HEK293 (cell line): ENCODE measurements at regions not wholly inside any gene's neighbourhood (a gene's known extent, or its start where the extent isn't known, plus 50 kb on each side); places are given as distances from the start of the nearest gene placed in this dataset.

Experiments used
- KLF9 ChIP-seq: fragments of 450-650 bp; formaldehyde crosslinking; IDR thresholded peaks from 2 replicates; pipeline ENCODE4 v1.5.1; 2016; ENCODE audit warnings: missing biosample characterization, missing genetic modification characterization, low read depth
- REPIN1 ChIP-seq: fragments of 450-650 bp; formaldehyde crosslinking; IDR thresholded peaks from 2 replicates; pipeline ENCODE4 v1.5.1; 2017; ENCODE audit warnings: missing biosample characterization, missing genetic modification characterization, low read depth
- ZBTB7A ChIP-seq: fragments of 450-650 bp; formaldehyde crosslinking; IDR thresholded peaks from 2 replicates; pipeline ENCODE4 v1.5.1; 2016; ENCODE audit warnings: low read depth, missing biosample characterization, missing genetic modification characterization
- ZNF121 ChIP-seq: fragments of 450-650 bp; formaldehyde crosslinking; IDR thresholded peaks from 2 replicates; pipeline ENCODE4 v1.5.1; 2016; ENCODE audit warnings: missing biosample characterization, missing genetic modification characterization
- ZNF132 ChIP-seq: fragments of 450-650 bp; formaldehyde crosslinking; IDR thresholded peaks from 2 replicates; pipeline ENCODE4 v1.5.1; 2017; ENCODE audit warnings: missing biosample characterization, missing genetic modification characterization, borderline replicate concordance
- ZNF48 ChIP-seq: fragments of 450-650 bp; formaldehyde crosslinking; IDR thresholded peaks from 2 replicates; pipeline ENCODE4 v1.5.1; 2016; ENCODE audit warnings: missing biosample characterization, missing genetic modification characterization
- ZNF530 ChIP-seq: fragments of 450-650 bp; formaldehyde crosslinking; IDR thresholded peaks from 2 replicates; pipeline ENCODE4 v1.5.1; 2016; ENCODE audit warnings: low read depth, missing biosample characterization, missing genetic modification characterization
- TF ChIP-seq, protein P1 (sequence below): fragments of 450-650 bp; formaldehyde crosslinking; IDR thresholded peaks from 2 replicates; pipeline ENCODE4 v1.5.1; 2016; ENCODE audit warnings: missing biosample characterization, missing genetic modification characterization
- TF ChIP-seq, protein P2 (sequence below): fragments of 450-650 bp; formaldehyde crosslinking; IDR thresholded peaks from 2 replicates; pipeline ENCODE4 v1.5.1; 2016; ENCODE audit warnings: missing biosample characterization, missing genetic modification characterization, borderline replicate concordance
- TF ChIP-seq, protein P3 (sequence below): fragments of 450-650 bp; formaldehyde crosslinking; IDR thresholded peaks from 2 replicates; pipeline ENCODE4 v1.5.1; 2016; ENCODE audit warnings: missing biosample characterization, missing genetic modification characterization

DNA sequence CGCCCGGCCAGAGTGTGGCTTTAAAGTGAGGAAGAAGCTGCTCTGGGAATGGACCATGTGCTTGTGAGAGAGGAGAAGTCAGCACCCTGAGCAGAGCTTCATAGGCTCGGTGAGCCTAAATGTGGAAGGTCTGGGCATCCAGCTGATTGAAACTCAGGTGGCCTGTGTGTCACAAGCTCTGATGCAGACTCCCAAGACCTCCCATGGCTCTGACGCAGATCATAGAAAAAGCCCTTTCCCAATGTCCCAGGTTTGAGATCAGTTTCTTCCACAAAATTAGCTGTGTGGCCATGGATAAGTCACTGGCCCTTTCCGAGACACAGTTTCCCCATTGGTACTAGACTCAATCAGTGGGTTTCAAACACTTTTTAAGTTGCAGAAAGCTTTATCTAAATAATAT lies 180.0 kb upstream of the CCL2 start:
- TF ChIP-seq, protein P1, sequence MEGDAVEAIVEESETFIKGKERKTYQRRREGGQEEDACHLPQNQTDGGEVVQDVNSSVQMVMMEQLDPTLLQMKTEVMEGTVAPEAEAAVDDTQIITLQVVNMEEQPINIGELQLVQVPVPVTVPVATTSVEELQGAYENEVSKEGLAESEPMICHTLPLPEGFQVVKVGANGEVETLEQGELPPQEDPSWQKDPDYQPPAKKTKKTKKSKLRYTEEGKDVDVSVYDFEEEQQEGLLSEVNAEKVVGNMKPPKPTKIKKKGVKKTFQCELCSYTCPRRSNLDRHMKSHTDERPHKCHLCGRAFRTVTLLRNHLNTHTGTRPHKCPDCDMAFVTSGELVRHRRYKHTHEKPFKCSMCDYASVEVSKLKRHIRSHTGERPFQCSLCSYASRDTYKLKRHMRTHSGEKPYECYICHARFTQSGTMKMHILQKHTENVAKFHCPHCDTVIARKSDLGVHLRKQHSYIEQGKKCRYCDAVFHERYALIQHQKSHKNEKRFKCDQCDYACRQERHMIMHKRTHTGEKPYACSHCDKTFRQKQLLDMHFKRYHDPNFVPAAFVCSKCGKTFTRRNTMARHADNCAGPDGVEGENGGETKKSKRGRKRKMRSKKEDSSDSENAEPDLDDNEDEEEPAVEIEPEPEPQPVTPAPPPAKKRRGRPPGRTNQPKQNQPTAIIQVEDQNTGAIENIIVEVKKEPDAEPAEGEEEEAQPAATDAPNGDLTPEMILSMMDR (tag by site-specific recombination): no peak
- no peak for TF ChIP-seq ZNF132
- TF ChIP-seq, protein P2, sequence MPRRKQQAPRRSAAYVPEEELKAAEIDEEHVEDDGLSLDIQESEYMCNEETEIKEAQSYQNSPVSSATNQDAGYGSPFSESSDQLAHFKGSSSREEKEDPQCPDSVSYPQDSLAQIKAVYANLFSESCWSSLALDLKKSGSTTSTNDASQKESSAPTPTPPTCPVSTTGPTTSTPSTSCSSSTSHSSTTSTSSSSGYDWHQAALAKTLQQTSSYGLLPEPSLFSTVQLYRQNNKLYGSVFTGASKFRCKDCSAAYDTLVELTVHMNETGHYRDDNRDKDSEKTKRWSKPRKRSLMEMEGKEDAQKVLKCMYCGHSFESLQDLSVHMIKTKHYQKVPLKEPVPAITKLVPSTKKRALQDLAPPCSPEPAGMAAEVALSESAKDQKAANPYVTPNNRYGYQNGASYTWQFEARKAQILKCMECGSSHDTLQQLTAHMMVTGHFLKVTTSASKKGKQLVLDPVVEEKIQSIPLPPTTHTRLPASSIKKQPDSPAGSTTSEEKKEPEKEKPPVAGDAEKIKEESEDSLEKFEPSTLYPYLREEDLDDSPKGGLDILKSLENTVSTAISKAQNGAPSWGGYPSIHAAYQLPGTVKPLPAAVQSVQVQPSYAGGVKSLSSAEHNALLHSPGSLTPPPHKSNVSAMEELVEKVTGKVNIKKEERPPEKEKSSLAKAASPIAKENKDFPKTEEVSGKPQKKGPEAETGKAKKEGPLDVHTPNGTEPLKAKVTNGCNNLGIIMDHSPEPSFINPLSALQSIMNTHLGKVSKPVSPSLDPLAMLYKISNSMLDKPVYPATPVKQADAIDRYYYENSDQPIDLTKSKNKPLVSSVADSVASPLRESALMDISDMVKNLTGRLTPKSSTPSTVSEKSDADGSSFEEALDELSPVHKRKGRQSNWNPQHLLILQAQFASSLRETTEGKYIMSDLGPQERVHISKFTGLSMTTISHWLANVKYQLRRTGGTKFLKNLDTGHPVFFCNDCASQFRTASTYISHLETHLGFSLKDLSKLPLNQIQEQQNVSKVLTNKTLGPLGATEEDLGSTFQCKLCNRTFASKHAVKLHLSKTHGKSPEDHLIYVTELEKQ: no peak
- TF ChIP-seq REPIN1 (tag by site-specific recombination): no peak
- TF ChIP-seq ZBTB7A: no peak
- no peak for TF ChIP-seq ZNF48 (tag by site-specific recombination)
- no peak for TF ChIP-seq KLF9
- no peak for TF ChIP-seq ZNF530
- TF ChIP-seq, protein P3, sequence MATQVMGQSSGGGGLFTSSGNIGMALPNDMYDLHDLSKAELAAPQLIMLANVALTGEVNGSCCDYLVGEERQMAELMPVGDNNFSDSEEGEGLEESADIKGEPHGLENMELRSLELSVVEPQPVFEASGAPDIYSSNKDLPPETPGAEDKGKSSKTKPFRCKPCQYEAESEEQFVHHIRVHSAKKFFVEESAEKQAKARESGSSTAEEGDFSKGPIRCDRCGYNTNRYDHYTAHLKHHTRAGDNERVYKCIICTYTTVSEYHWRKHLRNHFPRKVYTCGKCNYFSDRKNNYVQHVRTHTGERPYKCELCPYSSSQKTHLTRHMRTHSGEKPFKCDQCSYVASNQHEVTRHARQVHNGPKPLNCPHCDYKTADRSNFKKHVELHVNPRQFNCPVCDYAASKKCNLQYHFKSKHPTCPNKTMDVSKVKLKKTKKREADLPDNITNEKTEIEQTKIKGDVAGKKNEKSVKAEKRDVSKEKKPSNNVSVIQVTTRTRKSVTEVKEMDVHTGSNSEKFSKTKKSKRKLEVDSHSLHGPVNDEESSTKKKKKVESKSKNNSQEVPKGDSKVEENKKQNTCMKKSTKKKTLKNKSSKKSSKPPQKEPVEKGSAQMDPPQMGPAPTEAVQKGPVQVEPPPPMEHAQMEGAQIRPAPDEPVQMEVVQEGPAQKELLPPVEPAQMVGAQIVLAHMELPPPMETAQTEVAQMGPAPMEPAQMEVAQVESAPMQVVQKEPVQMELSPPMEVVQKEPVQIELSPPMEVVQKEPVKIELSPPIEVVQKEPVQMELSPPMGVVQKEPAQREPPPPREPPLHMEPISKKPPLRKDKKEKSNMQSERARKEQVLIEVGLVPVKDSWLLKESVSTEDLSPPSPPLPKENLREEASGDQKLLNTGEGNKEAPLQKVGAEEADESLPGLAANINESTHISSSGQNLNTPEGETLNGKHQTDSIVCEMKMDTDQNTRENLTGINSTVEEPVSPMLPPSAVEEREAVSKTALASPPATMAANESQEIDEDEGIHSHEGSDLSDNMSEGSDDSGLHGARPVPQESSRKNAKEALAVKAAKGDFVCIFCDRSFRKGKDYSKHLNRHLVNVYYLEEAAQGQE (tag by site-specific recombination): no peak
- TF ChIP-seq ZNF121: no peak
